Panc1 (cell line): ENCODE measurements at regions not wholly inside any gene's neighbourhood (a gene's known extent, or its start where the extent isn't known, plus 50 kb on each side); places are given as distances from the start of the nearest gene placed in this dataset.

Source experiments
- POLR2AphosphoS5 ChIP-seq: IDR thresholded peaks from 2 replicates; pipeline ENCODE4 v1.6.1; 2012; ENCODE audit warnings: mild to moderate bottlenecking, low read depth, low read length, moderate library complexity
- SIN3A ChIP-seq: IDR thresholded peaks from 2 replicates; pipeline ENCODE4 v1.6.1; 2012; ENCODE audit warnings: low read depth, mild to moderate bottlenecking, low read length, moderate library complexity, borderline replicate concordance; ENCODE audit not compliant: insufficient read depth
- TCF7L2 ChIP-seq: IDR thresholded peaks from 2 replicates; pipeline ENCODE4 v1.6.1; 2011; ENCODE audit warnings: mild to moderate bottlenecking, low read depth, low read length, inconsistent platforms
- TF ChIP-seq, protein P1 (sequence below): fragments of 450-650 bp; IDR thresholded peaks from 2 replicates; pipeline ENCODE4 v1.5.1; 2017; ENCODE audit warnings: mild to moderate bottlenecking
- TF ChIP-seq, protein P2 (sequence below), 2 experiments: IDR thresholded peaks; 2 replicates each; pipeline ENCODE4 v1.6.1; 2011 to 2012; ENCODE audit warnings: low read depth in 2 of 2, control low read depth in 1 of 2, low read length in 1 of 2, mild to moderate bottlenecking in 1 of 2, moderate library complexity in 1 of 2; ENCODE audit not compliant: insufficient read depth in 1 of 2

DNA sequence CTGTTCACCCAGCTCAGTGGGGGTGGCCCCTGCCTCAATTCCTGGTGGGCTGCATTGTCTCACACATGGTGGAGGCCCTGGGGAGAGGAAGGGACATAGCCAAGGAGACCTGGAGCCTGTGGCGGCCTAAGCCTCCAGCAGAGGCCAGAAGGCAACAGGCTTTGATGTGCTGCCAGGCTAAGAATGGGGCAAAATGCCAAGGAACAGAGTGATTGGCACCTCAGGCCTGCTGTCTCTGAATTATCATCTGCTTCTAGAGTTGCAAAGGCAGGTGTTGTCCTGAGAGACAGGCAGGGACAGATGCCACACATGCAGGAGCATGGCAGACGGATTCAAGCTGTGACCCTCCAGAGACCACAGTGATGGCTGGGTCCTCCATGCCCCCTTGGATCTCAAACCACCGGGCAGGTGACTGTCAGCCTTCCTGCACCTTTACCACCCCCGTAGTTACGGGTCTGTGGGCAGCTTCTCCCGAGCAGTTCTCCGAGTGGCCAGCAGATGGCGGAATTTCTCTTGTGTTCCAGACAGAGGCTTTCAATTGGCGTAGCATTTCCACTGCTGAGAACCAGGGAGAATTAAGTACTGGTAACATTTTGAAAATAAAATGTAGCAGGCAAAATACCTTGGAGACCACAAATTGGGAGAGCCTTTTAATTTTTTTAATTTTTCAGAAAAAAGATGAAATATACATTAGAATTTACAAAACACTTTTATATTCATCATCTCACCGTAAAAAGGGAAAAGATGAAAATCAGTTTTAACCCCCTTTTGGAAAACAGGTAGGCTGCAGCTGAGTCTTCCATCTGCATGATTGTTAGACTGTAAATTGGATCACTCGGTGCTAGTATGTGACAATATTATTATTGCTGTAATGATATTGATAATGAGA lies 525.5 kb upstream of the CFAP20DC start:
- TF ChIP-seq, protein P1, sequence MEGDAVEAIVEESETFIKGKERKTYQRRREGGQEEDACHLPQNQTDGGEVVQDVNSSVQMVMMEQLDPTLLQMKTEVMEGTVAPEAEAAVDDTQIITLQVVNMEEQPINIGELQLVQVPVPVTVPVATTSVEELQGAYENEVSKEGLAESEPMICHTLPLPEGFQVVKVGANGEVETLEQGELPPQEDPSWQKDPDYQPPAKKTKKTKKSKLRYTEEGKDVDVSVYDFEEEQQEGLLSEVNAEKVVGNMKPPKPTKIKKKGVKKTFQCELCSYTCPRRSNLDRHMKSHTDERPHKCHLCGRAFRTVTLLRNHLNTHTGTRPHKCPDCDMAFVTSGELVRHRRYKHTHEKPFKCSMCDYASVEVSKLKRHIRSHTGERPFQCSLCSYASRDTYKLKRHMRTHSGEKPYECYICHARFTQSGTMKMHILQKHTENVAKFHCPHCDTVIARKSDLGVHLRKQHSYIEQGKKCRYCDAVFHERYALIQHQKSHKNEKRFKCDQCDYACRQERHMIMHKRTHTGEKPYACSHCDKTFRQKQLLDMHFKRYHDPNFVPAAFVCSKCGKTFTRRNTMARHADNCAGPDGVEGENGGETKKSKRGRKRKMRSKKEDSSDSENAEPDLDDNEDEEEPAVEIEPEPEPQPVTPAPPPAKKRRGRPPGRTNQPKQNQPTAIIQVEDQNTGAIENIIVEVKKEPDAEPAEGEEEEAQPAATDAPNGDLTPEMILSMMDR: peak; percentile 84
- TF ChIP-seq SIN3A (no peak), POLR2AphosphoS5 (no peak), TCF7L2 (no peak)
- TF ChIP-seq, protein P2, sequence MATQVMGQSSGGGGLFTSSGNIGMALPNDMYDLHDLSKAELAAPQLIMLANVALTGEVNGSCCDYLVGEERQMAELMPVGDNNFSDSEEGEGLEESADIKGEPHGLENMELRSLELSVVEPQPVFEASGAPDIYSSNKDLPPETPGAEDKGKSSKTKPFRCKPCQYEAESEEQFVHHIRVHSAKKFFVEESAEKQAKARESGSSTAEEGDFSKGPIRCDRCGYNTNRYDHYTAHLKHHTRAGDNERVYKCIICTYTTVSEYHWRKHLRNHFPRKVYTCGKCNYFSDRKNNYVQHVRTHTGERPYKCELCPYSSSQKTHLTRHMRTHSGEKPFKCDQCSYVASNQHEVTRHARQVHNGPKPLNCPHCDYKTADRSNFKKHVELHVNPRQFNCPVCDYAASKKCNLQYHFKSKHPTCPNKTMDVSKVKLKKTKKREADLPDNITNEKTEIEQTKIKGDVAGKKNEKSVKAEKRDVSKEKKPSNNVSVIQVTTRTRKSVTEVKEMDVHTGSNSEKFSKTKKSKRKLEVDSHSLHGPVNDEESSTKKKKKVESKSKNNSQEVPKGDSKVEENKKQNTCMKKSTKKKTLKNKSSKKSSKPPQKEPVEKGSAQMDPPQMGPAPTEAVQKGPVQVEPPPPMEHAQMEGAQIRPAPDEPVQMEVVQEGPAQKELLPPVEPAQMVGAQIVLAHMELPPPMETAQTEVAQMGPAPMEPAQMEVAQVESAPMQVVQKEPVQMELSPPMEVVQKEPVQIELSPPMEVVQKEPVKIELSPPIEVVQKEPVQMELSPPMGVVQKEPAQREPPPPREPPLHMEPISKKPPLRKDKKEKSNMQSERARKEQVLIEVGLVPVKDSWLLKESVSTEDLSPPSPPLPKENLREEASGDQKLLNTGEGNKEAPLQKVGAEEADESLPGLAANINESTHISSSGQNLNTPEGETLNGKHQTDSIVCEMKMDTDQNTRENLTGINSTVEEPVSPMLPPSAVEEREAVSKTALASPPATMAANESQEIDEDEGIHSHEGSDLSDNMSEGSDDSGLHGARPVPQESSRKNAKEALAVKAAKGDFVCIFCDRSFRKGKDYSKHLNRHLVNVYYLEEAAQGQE (IDR thresholded peaks at IDR 0.05; ENCODE audit: insufficient read depth in 1 of 2, low read depth in 2 of 2, low read length in 1 of 2): no peak
